ENCODE measurements at regions not wholly inside any gene's neighbourhood (a gene's known extent, or its start where the extent isn't known, plus 50 kb on each side); places are given as distances from the start of the nearest gene placed in this dataset.

GRCh38 chr1:30516485-30516858 is 206.9 kb downstream of the MATN1 start:
- TF ChIP-seq CTCF (IDR thresholded peaks at IDR 0.05; ENCODE audit: low read depth, low read length, missing input control) = no peak
- TF ChIP-seq RAD21 (IDR thresholded peaks at IDR 0.05) = no peak
- TF ChIP-seq RXRA (IDR thresholded peaks at IDR 0.05) = no peak
- TF ChIP-seq SP1 (IDR thresholded peaks at IDR 0.05) = no peak
- no peak for TF ChIP-seq HNF4A (conservative IDR thresholded peaks at IDR 0.05)
- no peak for TF ChIP-seq TAF1 (conservative IDR thresholded peaks at IDR 0.05)
- TF ChIP-seq MAX (IDR thresholded peaks at IDR 0.05) = no peak
